ENCODE measurements at regions not wholly inside any gene's neighbourhood (a gene's known extent, or its start where the extent isn't known, plus 50 kb on each side); places are given as distances from the start of the nearest gene placed in this dataset.
"Not testable (repeated sequence)": the region's sequence is repeated elsewhere in the genome, so short reads cannot be mapped to it uniquely, and the experiment has no call there.

- DNase-seq (ENCODE audit: low read depth in 1 of 2, low spot score in 1 of 2), result no peak
- CTCF ChIA-PET, result no interaction called here
- POLR2A ChIA-PET, result interaction anchor here (0.7 kb wide), 1 partner anchor 13 kb away, joined by 7 read pairs; no protein-coding TSS in a partner anchor
- H3K27ac ChIP-seq, result no peak overlapping the region
- FAIRE-seq, result no peak
- no peak for ATAC-seq
- H3K9me3 ChIP-seq, result no peaks in the 10 kb centered on the region
- H3K4me2 ChIP-seq, result no peak overlapping the region
- TF ChIP-seq ZSCAN20 (CRISPR knock-in tag; IDR thresholded peaks at IDR 0.05), result no peak
- TF ChIP-seq SMC3 (IDR thresholded peaks at IDR 0.05), result no peak
- no peak for TF ChIP-seq HDAC2 (IDR thresholded peaks at IDR 0.05)
- TF ChIP-seq CBX8 (IDR thresholded peaks at IDR 0.05), result no peak
- no peak for TF ChIP-seq FOSL2 (IDR thresholded peaks at IDR 0.05)
- TF ChIP-seq FOSL2 (CRISPR knock-in tag; IDR thresholded peaks at IDR 0.05), result no peak
- no peak for TF ChIP-seq CHD4 (IDR thresholded peaks at IDR 0.05; ENCODE audit: borderline replicate concordance)
- no peak for TF ChIP-seq HOXA7 (CRISPR knock-in tag; IDR thresholded peaks at IDR 0.05)
- no peak for TF ChIP-seq CHD2 (IDR thresholded peaks at IDR 0.05; ENCODE audit: low read length, partially characterized antibody)
- TF ChIP-seq EHMT2 (IDR thresholded peaks at IDR 0.05; ENCODE audit: low read depth), result no peak
- no peak for TF ChIP-seq CEBPB (IDR thresholded peaks at IDR 0.05)
- no peak for TF ChIP-seq HOXB5 (CRISPR knock-in tag; IDR thresholded peaks at IDR 0.05)
- TF ChIP-seq BCL3 (IDR thresholded peaks at IDR 0.05), result no peak
- no peak for TF ChIP-seq MAFK (IDR thresholded peaks at IDR 0.05; ENCODE audit: partially characterized antibody)
- TF ChIP-seq REST (IDR thresholded peaks at IDR 0.05), result no peak
- TF ChIP-seq TP53 (CRISPR knock-in tag; IDR thresholded peaks at IDR 0.05), result no peak
- no peak for TF ChIP-seq CBX2 (IDR thresholded peaks at IDR 0.05; ENCODE audit: borderline replicate concordance, low read depth)
- no peak for TF ChIP-seq ELK1 (IDR thresholded peaks at IDR 0.05; ENCODE audit: low read depth, low read length)
- TF ChIP-seq TFCP2L1 (CRISPR knock-in tag; IDR thresholded peaks at IDR 0.05), result no peak
- no peak for TF ChIP-seq ZC3H11A (IDR thresholded peaks at IDR 0.05)
- no peak for TF ChIP-seq NR3C1 (IDR thresholded peaks at IDR 0.05)
- H3K4me1 ChIP-seq, result no peaks in the 10 kb centered on the region
- 32% methylated on average over 3 of the region's 3 CpGs for WGBS (ENCODE audit: missing lambda C conversion rate)
- no peak overlapping the region for H3K4me3 ChIP-seq
These were observed 149.7 kb upstream of the ATP2B2 start for GRCh38 chr3:10655105-10655504.

GRCh38 chr3:10657339-10657738, 152.0 kb upstream of the ATP2B2 start:
- POLR2A ChIA-PET, H3K27ac ChIP-seq: not testable (repeated sequence)

More at GRCh38 chr3:10657339-10657738, 152.0 kb upstream of the ATP2B2 start:
- CTCF ChIA-PET; ATAC-seq; H3K9me3 ChIP-seq; FAIRE-seq; H3K4me3 ChIP-seq; DNase-seq (ENCODE audit: low read depth in 1 of 2, low spot score in 1 of 2); H3K4me2 ChIP-seq; H3K4me1 ChIP-seq: not testable (repeated sequence)
- WGBS (ENCODE audit: missing lambda C conversion rate), result 3% methylated on average over 4 of the region's 5 CpGs
